HG03520 (cell line): ENCODE measurements at regions not wholly inside any gene's neighbourhood (a gene's known extent, or its start where the extent isn't known, plus 50 kb on each side); places are given as distances from the start of the nearest gene placed in this dataset.
"Not testable (repeated sequence)": the region's sequence is repeated elsewhere in the genome, so short reads cannot be mapped to it uniquely, and the experiment has no call there.

ENCODE experiments used
- ATAC-seq: cut with Tn5 transposase; IDR thresholded peaks from one replicate; pipeline ENCODE4 v1.9.1; 2021; ENCODE audit warnings: mild to moderate bottlenecking, moderate library complexity; ENCODE audit not compliant: unreplicated experiment

DNA sequence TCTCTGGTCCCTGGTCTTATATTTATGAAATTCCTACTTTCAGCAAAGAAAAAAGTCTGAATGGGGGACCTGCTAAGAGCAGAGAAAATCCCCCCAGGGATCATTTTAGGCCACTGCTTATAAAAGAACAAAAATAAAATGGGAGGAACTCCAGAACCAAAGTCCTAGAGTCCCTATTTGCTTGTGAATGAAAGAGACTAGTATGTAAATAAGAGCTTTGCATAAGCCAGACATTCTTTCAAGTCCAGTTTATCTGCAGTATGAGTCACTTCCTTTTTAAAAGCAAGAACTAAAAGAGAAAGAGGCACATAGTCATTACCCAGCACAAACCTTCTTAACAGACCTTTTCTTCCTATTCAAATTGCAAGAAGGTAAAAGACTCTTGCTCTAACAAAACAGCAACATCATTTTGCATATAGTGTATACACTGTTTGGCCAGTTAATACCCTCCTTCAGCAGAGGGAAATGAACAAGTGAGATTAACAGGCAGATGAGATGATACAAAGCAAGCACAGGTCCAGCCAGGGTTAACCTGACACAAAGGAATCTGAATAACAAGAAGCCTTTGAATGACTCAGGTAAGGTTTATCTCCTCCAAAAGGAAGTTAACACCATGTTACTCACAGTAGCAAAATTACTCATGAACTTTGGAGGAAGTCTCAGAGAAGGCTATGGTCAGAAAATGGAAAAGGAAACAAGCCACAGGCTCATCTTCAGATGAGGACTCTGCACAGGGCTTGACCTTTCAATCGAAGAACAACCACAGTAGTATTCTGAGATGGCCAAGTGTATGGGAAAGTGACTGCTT, 87.3 kb downstream of the PHLDA1 start:
- peak; percentile 95 for ATAC-seq

DNA sequence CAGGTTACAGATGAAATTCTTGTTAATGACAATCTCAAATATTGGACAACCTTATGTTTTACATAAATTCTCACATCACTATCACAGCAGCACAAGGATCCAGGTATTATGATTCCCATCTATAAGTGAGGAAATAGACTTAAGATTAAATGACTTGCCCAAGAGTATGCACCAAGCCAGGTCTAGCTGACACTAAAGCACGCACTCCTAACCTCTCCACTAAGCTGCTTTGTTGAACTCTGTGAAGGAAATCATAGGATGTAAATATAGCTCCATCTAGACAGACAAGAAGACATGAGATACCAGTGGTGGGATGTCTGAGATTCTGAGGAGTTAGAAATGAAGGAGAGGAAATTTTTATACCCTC, 87.9 kb downstream of the PHLDA1 start:
- no peak for ATAC-seq

DNA sequence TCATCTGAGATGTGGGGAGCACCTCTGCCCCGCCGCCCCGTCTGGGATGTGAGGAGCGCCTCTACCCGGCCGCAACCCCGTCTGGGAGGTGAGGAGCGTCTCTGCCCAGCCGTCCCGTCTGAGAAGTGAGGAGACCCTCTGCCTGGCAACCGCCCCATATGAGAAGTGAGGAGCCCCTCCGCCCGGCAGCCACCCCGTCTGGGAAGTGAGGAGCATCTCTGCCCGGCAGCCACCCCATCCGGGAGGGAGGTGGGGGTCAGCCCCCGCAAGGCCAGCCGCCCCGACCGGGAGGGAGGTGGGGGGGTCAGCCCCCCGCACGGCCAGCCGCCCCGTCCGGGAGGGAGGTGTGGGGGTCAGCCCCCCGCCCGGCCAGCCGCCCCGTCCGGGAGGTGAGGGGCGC, 89.9 kb downstream of the PHLDA1 start:
- ATAC-seq = not testable (repeated sequence)

DNA sequence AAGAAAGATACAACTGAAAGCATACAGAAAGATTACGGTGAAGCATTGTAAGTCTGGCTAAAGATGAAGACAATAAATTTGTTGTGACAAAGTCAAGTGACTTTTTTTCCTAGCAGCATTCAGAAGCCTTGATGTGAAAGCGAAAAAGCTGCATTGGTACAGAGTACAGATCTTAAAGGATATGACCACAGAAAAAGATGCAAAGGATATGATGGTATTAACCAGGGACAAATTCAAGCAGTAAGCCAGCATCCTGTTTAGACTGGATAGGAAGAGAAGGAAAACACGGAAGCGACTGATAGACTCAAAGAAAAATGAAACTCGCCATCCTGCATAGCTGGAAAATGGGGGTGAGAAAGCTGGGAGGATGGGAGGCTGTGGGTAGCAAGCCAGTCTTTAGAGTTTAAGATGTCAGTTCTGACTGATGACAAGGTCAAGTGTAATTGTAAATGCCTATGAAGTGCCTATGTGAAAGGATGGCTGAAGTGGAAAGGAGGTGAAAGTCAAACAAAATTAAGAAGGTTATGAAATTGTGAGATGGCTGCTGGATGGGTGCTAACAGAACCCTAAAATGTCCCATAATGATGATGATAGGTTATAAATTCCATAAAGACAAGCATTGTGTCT, 92.4 kb downstream of the PHLDA1 start:
- ATAC-seq = no peak

DNA sequence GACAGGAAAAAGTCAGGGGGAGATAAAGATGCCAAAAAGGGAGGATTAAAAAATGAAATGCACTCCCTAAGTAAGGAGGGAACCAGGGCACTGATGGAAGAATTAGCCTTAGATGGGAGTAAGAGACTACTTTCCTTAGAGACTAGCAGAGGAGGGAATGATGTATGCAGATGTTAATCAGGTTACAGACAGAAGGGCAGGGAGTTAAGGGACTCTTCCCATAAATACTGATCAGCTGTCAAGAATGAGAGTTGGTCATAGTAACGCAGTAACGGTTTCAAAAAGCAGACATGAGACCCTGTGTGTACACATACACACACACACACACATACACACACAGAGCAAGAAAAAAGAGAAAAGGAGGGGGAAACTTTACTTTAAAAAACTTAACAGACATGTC, 93.4 kb downstream of the PHLDA1 start:
- ATAC-seq = no peak

DNA sequence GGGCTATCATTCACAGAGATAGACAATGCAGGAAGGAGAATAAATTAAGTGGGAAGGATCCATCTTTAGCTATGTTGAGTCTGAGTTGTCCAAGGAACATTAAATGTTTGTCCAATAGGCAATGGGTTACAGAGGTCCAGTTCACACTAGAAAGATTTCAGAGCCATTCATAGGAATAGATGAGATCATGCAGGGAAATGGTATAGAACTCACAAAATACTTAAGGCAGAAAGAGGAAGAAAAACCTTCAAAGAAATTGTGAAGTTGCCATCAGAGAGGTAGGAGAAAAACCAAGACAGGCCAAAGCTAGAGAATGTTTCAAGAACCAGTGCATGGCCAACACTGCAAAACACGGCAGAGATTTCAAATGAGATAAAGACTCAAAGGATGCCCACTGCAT, 94.1 kb downstream of the PHLDA1 start:
- no peak for ATAC-seq

DNA sequence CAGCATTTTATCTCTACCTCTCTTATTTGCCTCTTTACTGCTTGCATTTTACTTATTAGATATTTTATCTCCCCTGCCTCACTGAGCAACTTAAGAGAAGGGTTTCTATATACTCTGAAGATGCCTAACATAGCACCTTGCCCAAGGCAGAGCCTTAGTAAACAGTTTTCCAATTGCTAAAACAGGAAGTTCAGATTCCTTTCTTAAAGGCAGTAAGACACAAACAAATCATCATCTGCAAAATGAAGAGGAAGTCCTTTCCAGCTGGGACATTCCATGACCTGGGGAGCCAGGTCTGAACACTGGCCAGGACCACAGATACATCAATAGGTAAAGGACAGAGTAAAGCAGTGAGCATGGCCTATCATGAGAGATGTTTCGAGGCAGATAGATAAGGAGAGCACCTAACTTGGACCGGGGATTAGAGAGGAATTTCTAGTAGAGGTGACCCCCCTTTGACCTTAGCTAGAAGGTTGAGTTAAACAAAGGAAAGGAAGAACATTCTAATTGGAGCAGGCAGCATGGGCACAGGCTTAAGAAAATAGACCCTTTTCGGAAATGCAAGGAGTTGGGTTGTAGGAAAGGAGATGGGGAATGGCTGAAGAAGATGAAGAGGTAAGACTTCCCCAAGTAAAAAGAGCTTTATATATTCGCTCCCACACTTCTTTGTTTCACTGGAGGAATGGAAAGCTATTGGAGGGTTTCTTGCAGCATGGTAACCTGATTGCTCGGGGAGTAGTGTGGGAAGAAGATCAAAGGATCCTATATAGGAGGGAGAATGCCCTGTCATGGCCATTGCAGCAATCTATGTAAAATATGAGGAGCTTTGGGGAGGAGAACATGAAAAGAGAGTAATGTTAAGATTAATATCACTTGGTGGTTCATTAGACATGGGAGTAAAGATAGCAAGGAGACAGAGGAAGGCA, 94.8 kb downstream of the PHLDA1 start:
- ATAC-seq = no peak

DNA sequence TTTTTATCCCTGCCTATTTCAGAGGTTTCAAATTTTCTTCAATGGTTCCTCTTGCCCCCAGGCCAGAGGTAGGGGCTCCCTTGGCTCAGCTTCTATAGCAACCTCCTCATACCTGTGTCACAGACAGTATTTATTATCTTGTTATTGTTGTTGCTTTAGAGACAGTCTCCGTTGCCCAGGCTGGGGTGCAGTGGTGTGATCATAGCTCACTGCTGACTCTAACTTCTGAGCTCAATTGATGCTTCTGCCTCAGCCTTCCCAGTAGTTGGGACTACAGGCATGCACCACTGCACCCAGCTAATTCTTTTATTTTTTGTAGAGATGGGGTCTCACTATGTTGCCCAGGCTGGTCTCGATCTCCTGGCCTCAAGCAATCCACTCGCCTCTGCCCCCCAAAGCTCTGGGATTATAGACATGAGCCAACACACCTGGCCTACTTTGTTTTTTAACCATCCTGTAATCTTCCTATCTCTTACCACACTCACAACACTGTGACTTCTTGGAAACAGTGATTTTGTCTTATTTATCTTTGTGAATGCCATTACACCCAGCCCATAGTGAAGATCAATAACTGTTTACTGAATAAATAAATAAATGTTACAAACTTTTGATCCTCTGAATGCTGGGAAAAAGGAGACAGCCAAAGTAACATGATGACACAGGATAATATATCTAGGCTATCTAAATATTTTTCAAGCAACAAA, 95.9 kb downstream of the PHLDA1 start:
- ATAC-seq = no peak

DNA sequence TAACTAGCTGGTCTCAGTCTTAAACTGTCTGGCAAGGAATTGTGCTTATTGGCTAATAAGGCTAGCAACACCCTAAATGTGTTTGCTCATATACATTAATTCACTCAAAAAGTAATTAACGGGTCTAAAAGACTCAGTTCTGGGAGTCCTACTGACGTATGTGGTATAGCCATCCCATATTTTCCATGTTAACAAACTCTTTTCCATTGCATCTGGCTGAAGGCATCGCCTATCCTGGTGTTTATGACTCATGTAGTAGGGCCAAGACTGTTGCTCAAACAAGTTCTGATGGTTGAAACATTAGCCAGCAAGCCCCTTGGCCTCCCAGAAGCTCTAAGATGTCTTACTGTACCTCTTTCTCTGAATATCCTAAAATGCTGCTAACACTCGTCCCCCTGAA, 98.5 kb downstream of the PHLDA1 start:
- ATAC-seq = no peak

DNA sequence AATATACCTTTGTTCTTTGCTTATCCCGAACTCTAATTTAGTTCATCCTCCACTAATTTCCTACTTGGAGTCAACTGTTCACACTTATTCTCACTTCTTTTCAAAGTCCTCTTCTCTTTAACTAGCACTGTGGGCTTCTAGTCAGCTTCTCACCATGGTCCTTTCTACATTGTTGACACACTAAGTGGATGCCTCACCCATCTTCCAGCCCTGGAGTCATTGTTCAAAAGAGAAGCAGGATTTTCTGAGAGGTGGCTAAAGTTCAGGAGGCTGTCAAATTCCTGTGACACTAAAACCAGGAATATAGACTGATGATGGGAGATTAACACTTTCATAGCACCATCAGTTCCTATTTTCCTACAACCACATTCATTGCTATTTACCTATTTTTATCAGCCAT, 99.3 kb downstream of the PHLDA1 start:
- ATAC-seq = no peak

DNA sequence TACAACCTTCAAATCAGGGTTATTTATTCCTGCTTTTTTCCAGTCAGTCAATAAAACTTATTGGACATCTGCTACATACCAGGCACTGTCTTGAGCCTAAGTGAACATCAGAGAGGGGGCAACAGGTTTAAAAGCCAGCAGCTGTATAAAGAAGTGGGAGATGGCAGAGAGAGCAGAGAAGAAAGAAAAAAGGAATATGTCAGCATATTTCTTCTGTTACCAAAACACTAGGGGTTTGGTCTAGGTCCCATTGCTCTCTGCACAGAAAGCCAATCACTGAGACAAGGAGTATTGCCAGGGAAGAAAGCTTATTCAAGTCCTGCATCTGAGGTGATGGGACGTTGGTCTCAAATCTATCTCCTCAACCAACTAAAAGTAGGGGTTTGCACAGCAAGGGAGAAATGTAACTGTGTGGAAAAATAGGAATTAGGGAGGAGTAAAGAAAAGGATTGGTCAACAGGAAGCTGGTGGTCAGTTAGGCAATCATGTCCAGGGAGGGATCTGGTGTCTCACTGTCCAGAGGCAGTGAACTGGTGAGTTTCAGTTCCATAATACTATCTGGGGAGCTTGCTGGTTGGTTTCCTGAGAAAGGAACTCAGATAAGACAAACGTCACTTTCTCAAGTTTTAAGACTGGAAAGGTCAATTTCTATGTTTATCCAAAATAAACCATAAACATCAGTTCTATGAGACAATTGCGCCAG, 107.5 kb downstream of the PHLDA1 start:
- no peak for ATAC-seq

DNA sequence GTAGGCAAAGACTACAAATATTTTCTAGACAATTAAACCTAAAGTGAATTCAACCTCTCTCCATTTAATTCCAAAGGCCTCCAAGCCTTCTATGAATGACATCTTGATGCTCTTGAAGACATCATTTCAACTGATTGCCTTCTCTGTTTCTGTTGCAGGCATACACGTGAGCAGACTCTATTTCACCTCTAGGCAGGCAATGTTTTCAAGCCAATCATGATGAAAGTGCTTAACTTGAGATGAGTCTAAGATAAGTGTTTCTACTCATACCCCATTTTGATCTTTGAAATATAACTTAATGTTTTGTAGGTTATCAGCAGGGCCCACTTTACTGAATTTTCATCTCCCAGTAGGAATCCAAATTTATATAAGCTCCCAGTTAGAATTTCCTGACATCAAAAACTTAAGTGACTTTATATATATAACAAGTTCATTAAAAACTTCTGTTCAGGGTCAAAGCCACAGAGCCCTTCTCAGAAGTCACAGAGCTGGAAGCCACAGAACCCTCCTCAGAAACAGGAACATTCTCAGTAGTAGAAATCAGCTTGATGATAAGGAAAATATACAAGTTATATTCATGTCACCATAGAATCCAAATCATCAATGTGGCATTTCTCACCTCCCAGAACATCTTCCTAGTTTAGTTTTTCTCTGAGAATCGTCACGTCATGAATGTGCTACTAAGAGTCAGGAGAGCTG, 108.5 kb downstream of the PHLDA1 start:
- ATAC-seq = no peak

DNA sequence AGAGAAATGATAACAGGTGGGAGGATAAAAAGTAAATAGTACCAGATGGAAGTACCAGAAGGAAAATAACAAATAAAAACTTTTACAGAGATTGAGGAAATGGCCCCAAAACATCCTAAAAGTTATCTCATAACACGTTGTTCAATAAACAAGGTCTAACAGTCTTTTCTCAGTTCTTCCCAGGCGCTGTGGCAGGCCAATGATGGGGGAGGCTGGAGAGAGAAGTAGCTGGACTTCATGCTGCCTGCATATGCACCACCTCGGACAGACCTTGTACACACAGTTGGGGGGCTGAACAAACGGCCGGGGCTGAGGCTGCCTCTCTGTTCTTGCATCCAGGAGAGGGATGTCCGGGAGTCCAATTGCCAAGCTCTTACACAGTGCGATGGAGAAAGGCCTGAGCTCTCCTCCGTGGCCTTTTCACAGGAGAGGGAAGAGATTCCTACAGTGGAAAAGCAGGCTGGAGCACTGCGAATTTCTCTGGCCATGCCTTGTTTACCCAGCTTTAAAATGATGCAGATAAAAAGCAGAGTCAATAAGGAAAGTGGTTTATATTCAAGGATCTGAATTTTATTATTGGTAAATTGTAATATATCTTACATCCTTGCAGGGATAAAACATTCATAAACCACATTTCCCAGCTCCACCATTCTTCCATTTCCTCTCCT, 109.8 kb downstream of the PHLDA1 start:
- ATAC-seq = no peak

DNA sequence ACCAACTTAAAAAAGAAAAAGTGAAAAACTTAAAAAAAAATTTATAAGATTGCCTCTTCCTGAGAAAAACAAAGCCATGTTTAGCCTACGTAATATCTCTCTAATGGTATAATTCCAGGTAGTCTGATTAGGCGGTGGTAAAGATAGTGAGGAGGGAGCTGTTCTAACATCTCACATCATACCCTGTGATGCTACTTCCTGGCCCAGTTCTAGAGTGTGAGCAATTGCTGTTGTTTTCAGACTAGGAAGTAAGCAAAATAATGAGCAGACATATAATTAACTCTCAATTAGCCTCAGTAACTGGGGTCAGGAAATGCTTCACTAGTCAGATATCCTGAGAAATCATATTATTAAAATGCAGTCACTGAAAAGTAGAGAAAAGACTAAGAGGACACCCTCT, 113.9 kb downstream of the PHLDA1 start:
- ATAC-seq = no peak

DNA sequence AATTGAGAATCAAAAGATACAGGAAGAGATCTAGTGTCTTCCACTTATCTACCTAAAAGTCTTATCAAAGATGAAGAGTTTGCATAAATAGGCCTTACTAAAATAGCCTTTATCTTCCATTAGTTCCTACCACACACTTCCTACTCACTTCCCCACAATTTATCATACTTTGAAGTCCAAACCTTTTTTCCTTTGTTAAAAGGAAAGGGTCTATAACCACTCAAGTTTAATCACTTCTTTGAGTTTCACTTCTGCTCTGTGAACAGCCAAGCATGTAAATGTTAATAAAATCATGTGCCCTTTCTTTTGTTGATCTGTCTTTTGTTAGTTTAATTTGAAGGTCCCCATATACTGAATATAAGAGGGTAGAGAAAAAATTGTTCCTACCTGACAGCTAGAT, 114.5 kb downstream of the PHLDA1 start:
- ATAC-seq = no peak

DNA sequence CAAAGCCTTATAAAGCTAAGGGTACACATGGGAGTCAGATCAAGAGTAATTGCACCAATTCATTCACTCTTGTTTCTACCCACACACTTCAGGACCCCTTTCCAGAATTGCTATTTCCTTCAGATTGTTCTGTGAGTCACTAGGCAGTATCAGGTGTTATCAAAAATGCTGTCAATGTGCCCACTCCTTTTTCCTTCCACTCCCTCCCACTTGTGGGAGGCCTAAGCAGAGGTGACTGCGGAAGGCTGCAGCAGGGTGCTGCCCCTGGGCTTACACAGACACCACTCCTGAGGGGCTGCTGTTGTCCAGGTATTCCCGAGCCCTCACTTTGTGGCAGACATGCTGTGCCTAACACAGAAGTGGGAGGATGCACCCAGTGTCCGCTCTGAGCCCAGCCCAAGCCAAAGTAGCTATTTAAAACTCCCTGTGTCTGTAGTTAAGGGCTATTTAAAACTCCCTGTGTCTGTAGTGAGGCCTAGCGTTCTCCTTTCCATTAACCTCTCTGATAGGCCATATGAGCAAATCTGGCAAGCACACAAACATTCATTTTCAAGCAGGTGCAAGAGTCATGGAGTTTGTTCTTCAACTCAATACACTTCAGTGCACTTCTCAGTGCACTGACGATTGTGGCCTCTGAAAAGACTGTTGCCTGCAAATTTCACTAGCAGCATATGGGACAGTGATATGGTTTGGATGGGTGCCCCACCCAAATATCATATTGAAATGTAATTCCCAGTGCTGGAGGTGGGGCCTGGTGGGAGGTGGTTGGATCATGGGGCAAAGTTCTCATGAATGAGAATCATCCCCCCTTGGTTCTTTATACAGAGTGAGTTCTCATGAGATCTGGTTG, 117.8 kb downstream of the PHLDA1 start:
- no peak for ATAC-seq

DNA sequence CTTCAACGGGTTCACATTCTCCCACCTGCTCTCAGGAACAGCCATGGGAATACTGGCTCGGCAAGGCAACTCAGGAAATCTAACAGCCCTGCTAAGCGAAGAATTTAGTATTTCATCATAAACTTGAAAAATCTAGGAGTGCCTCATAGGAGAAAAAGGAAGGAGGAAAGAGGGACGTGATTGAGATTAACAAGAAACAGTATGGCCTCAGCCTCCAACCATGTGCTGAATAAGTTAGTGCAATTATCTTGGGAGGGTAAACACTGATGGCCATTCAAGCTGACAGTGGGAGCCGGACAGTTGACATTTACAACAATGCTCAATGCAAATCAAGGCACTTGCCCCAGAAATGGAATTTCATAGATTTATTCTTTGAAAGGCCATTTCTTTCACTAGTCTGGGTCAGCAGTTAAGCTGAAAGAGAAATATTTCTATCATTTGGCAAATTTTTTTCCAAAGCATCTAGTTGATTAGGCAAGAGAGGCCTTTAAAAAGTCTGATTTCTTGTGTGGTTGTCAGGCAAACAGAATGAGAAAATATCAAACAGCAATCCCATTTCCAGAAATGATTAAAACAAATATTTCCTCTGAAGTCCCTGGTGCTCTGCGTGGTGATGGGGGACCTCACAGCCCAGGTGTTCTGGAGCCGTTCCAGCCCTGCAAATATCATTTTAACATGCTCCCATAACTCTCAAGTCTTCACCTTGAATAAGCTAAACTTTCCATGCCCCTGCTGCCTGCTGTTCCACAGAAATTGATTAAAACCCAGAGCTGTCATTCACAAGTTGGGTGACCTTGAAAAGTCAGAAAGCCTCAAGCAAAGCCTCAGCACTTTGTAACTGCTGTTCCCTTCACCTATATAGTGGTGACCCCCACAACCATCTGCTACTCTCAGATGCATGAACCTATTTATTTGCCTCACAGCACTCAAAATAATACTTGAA, 121.6 kb downstream of the PHLDA1 start:
- no peak for ATAC-seq
